Body of pancreas (tissue), 4 donors: ENCODE measurements at regions not wholly inside any gene's neighbourhood (a gene's known extent, or its start where the extent isn't known, plus 50 kb on each side); places are given as distances from the start of the nearest gene placed in this dataset.

ENCODE experiments used
- ATAC-seq: fragments of 150-250 bp; one replicate; pipeline ENCODE4 v1.9.1; 2016
- DNase-seq, 4 donors: peaks; one replicate each; pipeline ENCODE4 v3.0.0-alpha.2; 2019
- H3K27ac ChIP-seq, 4 donors: fragments of 200-600 bp; sonication (generic); 1 replicate in 3 of 4; 2 replicates in 1 of 4; pipeline versions ENCODE4 v1.5.1 to v1.6.1; 2016 to 2019; ENCODE audit warnings: mild to moderate bottlenecking in 1 of 4, mixed read lengths in 1 of 4, moderate library complexity in 1 of 4
- H3K27me3 ChIP-seq, 2 donors: fragments of 200-600 bp; sonication (generic); one replicate each; pipeline ENCODE4 v1.6.0; 2016; ENCODE audit warnings: mild to moderate bottlenecking in 1 of 2
- H3K36me3 ChIP-seq, 2 donors: fragments of 200-600 bp; sonication (generic); replicated peaks in 1 of 2; 2 replicates each; pipeline ENCODE4 v1.5.1; 2016; ENCODE audit warnings: low read depth in 2 of 2; ENCODE audit not compliant: insufficient read depth in 1 of 2
- H3K4me1 ChIP-seq: fragments of 200-600 bp; sonication (generic); one replicate; pipeline ENCODE4 v1.6.0; 2016
- H3K4me3 ChIP-seq, 2 donors: fragments of 200-600 bp; sonication (generic); 1 replicate in 1 of 2; 2 replicates in 1 of 2; pipeline ENCODE4 v1.5.1; 2016 to 2019
- H3K9me3 ChIP-seq, 3 donors: fragments of 200-600 bp; sonication (generic); 1 replicate in 2 of 3; 2 replicates in 1 of 3; pipeline ENCODE4 v1.5.1; 2016
- CTCF ChIP-seq, 7 experiments: fragments of 450-650 bp in 4 of 7; fragments of 200-600 bp in 3 of 7; sonication (generic) in 3 of 7; IDR thresholded peaks; one replicate each; pipeline ENCODE4 v1.5.1; 2016 to 2019; ENCODE audit warnings: antibody characterized with exemption in 7 of 7
- POLR2A ChIP-seq, 3 donors: fragments of 450-650 bp; IDR thresholded peaks; one replicate each; pipeline ENCODE4 v1.6.1; 2016; ENCODE audit warnings: antibody characterized with exemption in 3 of 3, mild to moderate bottlenecking in 2 of 3
- WGBS, 2 donors: methylation state at CpG; one replicate each; pipeline ENCODE4 v1.1.5; 2017; 5-methylcytosine and 5-hydroxymethylcytosine counted together
- intact Hi-C: fragments of 100-400 bp; cut with DNase I; formaldehyde crosslinking; loops from one replicate; pipeline ENCODE4 v1.15.1; 2023

DNA sequence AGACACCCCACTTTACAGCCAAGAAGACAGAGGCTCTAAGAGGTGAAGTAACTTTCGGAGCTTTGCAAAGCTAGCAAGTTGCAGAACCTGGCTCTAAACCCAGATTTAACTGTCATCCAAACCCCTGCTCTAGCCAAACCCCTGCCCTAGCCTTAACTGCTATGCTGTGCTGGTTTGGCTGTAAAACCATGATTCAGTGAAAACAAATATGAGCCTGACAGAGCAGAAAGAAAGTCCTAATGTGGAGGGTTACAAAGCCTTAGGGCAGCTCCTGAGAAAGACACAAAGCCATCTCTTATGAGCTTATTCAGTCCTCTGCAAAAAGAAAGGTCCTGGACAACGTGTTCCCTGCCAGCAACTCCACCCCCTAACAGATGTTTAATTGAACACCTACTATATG is 172.8 kb downstream of the KATNAL1 start:
- Histone ChIP-seq H3K4me1 (peaks cover 6% of the 10 kb centered on the region), H3K27ac (no peak overlapping the region), H3K9me3 (no peaks in the 10 kb centered on the region), H3K27me3 (no peaks in the 10 kb centered on the region), H3K4me3 (no peak overlapping the region), H3K36me3 (no peaks in the 10 kb centered on the region)
- TF ChIP-seq POLR2A (IDR thresholded peaks at IDR 0.05) = no peak
- ATAC-seq (no peak), DNase-seq (no peak)
- intact Hi-C loops = loop anchor here (10.0 kb wide), 2 partner anchors 650 to 910 kb away; no protein-coding TSS in a partner anchor
- 74 to 78% methylated on average over 2 of the region's 2 CpGs for WGBS, 2 donors

DNA sequence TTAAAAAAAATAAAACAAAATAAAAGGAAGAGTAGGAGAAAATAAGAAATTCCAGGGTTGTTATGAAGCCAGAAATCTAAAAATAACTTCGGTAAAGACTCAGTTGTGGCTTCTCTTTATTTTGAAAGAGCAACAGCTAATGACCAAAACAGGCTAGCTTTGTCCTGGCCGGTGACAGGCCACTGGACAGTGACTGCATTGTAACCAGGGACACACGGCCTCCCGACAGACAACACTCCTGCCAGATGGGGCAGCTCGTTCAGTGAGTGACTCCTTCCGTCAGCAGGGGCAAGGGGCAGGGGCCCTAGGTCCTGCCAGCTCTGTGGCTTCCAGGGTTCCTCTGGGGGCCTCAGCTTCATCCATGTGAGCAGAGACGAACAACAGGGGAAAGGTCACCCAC is 173.4 kb downstream of the KATNAL1 start:
- 69 to 70% methylated on average over 5 to 7 of the region's 7 CpGs for WGBS, 2 donors
- Histone ChIP-seq H3K4me1 (peaks cover 6% of the 10 kb centered on the region), H3K36me3 (no peaks in the 10 kb centered on the region), H3K27ac (no peak overlapping the region), H3K9me3 (no peaks in the 10 kb centered on the region), H3K4me3 (no peak overlapping the region), H3K27me3 (no peaks in the 10 kb centered on the region)
- intact Hi-C loops = loop anchor here (10.0 kb wide), 2 partner anchors 651 to 911 kb away; no protein-coding TSS in a partner anchor
- ATAC-seq (no peak), DNase-seq (no peak)
- TF ChIP-seq POLR2A (IDR thresholded peaks at IDR 0.05) (no peak), CTCF (IDR thresholded peaks at IDR 0.05) (no peak)

DNA sequence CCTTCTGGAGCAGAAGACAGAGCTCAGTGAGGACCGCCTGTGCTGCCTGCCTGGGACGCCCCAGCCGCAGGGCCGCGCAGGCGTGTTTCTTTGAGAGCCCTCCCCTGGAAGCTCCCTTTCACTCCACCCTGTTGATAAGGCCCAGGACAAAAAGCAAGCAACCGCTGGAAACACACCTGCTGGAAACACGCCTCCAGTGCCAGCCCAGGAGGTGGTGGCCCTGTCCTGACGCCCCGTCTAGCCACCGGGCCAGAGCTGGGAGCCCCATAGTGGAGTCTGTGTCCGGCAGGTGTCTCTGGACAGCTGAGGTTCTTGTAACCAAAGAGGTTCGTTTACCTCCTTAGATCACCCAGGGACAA is 173.8 kb downstream of the KATNAL1 start:
- TF ChIP-seq POLR2A (IDR thresholded peaks at IDR 0.05) = no peak
- TF ChIP-seq CTCF (IDR thresholded peaks at IDR 0.05) = no peak
- no peak for ATAC-seq
- no peak overlapping the region for H3K4me3 ChIP-seq
- intact Hi-C loops = loop anchor here (10.0 kb wide), 2 partner anchors 651 to 911 kb away; no protein-coding TSS in a partner anchor
- no peak for DNase-seq
- no peaks in the 10 kb centered on the region for H3K9me3 ChIP-seq
- peaks cover 6% of the 10 kb centered on the region for H3K4me1 ChIP-seq
- WGBS, 2 donors = 80 to 82% methylated on average over 7 to 13 of the region's 13 CpGs
- no peak overlapping the region for H3K27ac ChIP-seq
- H3K36me3 ChIP-seq = no peaks in the 10 kb centered on the region
- H3K27me3 ChIP-seq = no peaks in the 10 kb centered on the region

DNA sequence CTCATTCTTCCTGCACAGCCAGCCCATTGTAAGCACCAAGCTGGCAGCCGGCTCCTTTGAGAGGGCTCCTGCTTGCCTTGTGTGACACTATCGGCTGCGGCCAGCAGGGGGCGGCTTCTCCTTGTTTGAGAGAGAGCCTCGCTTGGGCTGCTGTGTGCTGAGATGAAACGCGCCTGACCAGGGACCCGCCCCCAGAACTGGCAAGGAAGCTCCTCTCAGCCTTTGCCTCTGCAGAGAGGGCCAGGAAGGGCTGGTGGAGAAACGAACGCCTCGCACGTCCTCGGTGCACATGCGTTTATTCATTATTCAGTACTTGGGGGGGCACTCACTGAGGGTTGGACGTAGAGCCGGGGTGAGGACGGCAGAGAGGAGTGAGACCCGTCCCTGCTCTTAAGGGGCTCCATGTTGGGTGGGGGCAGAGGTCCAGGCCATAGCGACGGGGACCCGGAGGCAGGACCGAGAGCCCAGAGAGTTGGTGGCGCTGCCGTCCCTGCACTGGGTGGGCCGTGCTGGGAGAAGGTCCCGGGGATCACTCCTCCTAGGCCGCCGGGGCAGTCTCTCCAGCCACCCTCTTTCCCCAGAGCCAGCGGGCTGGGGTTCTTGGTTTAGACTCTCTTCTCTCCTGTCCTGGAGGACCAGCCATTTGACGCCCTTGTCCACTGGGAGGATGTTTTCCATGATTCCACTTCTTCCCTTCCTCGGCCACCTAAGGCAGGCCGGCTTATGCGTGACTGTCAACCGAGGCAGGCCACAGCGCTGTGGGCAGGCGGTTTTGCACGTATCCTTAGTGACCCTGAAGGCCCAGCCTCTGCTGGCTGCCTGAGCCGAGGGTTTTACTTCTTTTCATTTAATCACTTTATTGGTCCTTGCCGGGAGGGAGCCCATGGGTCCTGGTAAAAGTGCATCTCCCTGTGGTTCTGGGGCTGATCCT is 174.5 kb downstream of the KATNAL1 start:
- peaks cover 6% of the 10 kb centered on the region for H3K4me1 ChIP-seq
- H3K36me3 ChIP-seq = no peaks in the 10 kb centered on the region
- ATAC-seq (peak; percentile 97), DNase-seq (peak; percentile 95 to 98 (median 96))
- H3K4me3 ChIP-seq = no peak overlapping the region
- 46 to 48% methylated on average over 20 to 39 of the region's 39 CpGs for WGBS, 2 donors
- H3K9me3 ChIP-seq = no peaks in the 10 kb centered on the region
- H3K27ac ChIP-seq = no peak overlapping the region
- no peaks in the 10 kb centered on the region for H3K27me3 ChIP-seq
- TF ChIP-seq CTCF (IDR thresholded peaks at IDR 0.05) = peak; percentile 76 to 92 (median 87)
- no peak for TF ChIP-seq POLR2A (IDR thresholded peaks at IDR 0.05)
- intact Hi-C loops = loop anchor here (10.0 kb wide), 2 partner anchors 652 to 912 kb away; no protein-coding TSS in a partner anchor

DNA sequence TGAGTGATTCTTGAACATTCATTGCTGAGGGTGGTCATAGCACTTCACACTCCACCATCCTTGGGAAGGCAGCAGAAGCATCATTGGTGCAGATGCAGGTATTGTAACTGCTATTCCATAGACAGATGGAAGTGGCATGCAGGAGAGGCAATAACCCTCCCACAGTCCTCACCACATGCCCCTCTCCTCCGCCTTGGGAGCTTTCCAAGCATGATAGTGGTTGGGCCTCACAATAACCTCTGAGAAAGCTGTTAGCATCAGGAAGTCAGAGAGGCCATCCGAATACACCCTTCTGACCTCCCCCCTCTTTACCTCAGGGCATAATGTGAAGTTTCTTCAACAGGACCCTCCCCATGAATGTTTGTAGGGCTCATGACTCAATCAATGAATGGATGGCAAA is 177.9 kb downstream of the KATNAL1 start:
- 71 to 92% methylated on average over 2 of the region's 2 CpGs for WGBS, 2 donors

More for the DNA sequence above, 177.9 kb downstream of the KATNAL1 start:
- ATAC-seq (no peak), DNase-seq (no peak)
- Histone ChIP-seq H3K27me3 (no peaks in the 10 kb centered on the region), H3K9me3 (no peaks in the 10 kb centered on the region), H3K27ac (no peak overlapping the region), H3K4me3 (no peak overlapping the region), H3K4me1 (peaks cover 6% of the 10 kb centered on the region), H3K36me3 (no peaks in the 10 kb centered on the region)
- no peak for TF ChIP-seq POLR2A (IDR thresholded peaks at IDR 0.05)
- TF ChIP-seq CTCF (IDR thresholded peaks at IDR 0.05) = no peak
- intact Hi-C loops = no loop called here
